ENCODE measurements at regions not wholly inside any gene's neighbourhood (a gene's known extent, or its start where the extent isn't known, plus 50 kb on each side); places are given as distances from the start of the nearest gene placed in this dataset.

DNA sequence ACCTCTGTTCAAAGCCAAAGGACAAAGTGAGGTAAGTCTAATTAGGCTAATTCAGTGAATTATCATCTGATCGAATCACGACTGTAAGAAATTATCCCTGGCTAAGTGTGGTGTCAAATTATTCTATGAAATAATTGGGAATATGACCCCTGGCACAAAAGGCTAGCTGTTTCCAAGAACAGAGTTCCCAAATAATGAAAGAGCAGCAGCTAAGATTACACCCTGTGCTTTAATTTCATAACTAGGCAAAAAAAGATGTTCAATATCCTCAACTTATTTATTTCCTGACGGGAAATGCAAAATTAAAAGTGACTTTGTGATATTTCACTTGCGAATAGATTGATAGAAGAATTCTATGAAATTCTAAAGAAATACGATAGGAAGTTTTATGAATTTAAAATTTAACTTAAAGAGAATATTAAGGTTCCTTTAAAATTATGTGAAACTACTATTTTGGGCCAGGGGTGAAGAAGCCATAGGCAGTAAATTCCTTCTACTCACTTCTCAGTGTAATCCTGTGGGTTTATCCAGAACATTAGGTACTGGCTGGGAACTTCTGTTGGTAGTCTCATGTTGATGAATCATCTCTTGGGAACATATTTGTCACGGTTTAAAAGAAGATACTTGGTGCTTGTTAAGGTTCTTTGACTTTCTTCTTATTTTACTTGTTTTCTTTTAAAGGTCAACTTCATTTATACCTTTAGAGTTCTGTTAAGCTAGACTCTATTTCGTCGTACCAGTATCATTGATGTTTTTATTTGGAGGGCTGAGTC, 148.5 kb downstream of the POLR1F start:
- no peak for TF ChIP-seq EZH2phosphoT487 (IDR thresholded peaks at IDR 0.05; ENCODE audit: borderline replicate concordance, low read depth)
- TF ChIP-seq NFIC (IDR thresholded peaks at IDR 0.05; ENCODE audit: borderline replicate concordance): no peak
- no peak for TF ChIP-seq FOSL2 (IDR thresholded peaks at IDR 0.05; ENCODE audit: borderline replicate concordance, low read depth)
- TF ChIP-seq, protein P1, sequence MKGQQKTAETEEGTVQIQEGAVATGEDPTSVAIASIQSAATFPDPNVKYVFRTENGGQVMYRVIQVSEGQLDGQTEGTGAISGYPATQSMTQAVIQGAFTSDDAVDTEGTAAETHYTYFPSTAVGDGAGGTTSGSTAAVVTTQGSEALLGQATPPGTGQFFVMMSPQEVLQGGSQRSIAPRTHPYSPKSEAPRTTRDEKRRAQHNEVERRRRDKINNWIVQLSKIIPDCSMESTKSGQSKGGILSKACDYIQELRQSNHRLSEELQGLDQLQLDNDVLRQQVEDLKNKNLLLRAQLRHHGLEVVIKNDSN (IDR thresholded peaks at IDR 0.05; ENCODE audit: borderline replicate concordance, low read depth): no peak
- no peak for TF ChIP-seq CHD2 (IDR thresholded peaks at IDR 0.05; ENCODE audit: low read length, partially characterized antibody)
- TF ChIP-seq NRF1 (IDR thresholded peaks at IDR 0.05; ENCODE audit: low read depth, low read length): no peak
- no peak for TF ChIP-seq MXI1 (IDR thresholded peaks at IDR 0.05; ENCODE audit: low read depth, low read length)
- TF ChIP-seq ELF1 (IDR thresholded peaks at IDR 0.05): no peak
- TF ChIP-seq MEF2A (IDR thresholded peaks at IDR 0.05; ENCODE audit: borderline replicate concordance, low read depth): no peak
- no peak for TF ChIP-seq FOXM1 (IDR thresholded peaks at IDR 0.05; ENCODE audit: low read depth)
- TF ChIP-seq POLR2AphosphoS5 (IDR thresholded peaks at IDR 0.05; ENCODE audit: low read depth, low read length): no peak
- H3K79me2 ChIP-seq (ENCODE audit: insufficient read depth): no peaks in the 10 kb centered on the region
- WGBS (ENCODE audit: low lambda C conversion rate): 1% methylated on average over 8 of the region's 8 CpGs

GRCh38 chr7:19558527-19558926, 150.3 kb downstream of the POLR1F start:
- 0% methylated on average over 1 of the region's 1 CpG for WGBS (ENCODE audit: low lambda C conversion rate)

More for the DNA sequence above, 148.5 kb downstream of the POLR1F start:
- Histone ChIP-seq H3K27ac (ENCODE audit: low read depth in 2 of 2, low read length in 1 of 2) (no peak overlapping the region), H3F3A (replicated peaks; ENCODE audit: insufficient read depth) (peaks cover 7% of the 10 kb centered on the region), H3K9me3 (no peaks in the 10 kb centered on the region), H3K4me2 (no peak overlapping the region), H3K4me1 (ENCODE audit: control insufficient read depth in 1 of 2, insufficient read depth in 2 of 2, low read depth in 1 of 2, low read length in 1 of 2) (no peaks in the 10 kb centered on the region), H2AFZ (ENCODE audit: low read depth) (no peak overlapping the region), H3K27me3 (ENCODE audit: insufficient read depth) (no peaks in the 10 kb centered on the region), H3K9ac (no peak overlapping the region), H3K36me3 (replicated peaks in 1 of 2; ENCODE audit: control insufficient read depth in 1 of 2, insufficient read depth in 2 of 2, low read length in 1 of 2) (no peaks in the 10 kb centered on the region), H3K9me2 (no peaks in the 10 kb centered on the region), H4K20me1 (ENCODE audit: insufficient read depth) (no peaks in the 10 kb centered on the region), H3K4me3 (ENCODE audit: low read depth in 2 of 2, low read length in 1 of 2) (no peak overlapping the region)
- ChIA-PET POLR2A (no interaction called here), CTCF (no interaction called here)
- no peak for DNase-seq

More at GRCh38 chr7:19558527-19558926, 150.3 kb downstream of the POLR1F start:
- H3K4me2 ChIP-seq: no peak overlapping the region
- peaks cover 7% of the 10 kb centered on the region for H3F3A ChIP-seq (replicated peaks; ENCODE audit: insufficient read depth)
- H2AFZ ChIP-seq (ENCODE audit: low read depth): no peak overlapping the region
- no peak for DNase-seq
- H3K36me3 ChIP-seq (replicated peaks in 1 of 2; ENCODE audit: control insufficient read depth in 1 of 2, insufficient read depth in 2 of 2, low read length in 1 of 2): no peaks in the 10 kb centered on the region
- H3K4me1 ChIP-seq (ENCODE audit: control insufficient read depth in 1 of 2, insufficient read depth in 2 of 2, low read depth in 1 of 2, low read length in 1 of 2): no peaks in the 10 kb centered on the region
- no peak overlapping the region for H3K9ac ChIP-seq
- no peaks in the 10 kb centered on the region for H3K9me2 ChIP-seq
- H3K4me3 ChIP-seq (ENCODE audit: low read depth in 2 of 2, low read length in 1 of 2): no peak overlapping the region
- POLR2A ChIA-PET: no interaction called here
- no peaks in the 10 kb centered on the region for H3K9me3 ChIP-seq
- H4K20me1 ChIP-seq (ENCODE audit: insufficient read depth): no peaks in the 10 kb centered on the region
- CTCF ChIA-PET: no interaction called here
- no peaks in the 10 kb centered on the region for H3K79me2 ChIP-seq (ENCODE audit: insufficient read depth)
- H3K27ac ChIP-seq (ENCODE audit: low read depth in 2 of 2, low read length in 1 of 2): no peak overlapping the region
- no peaks in the 10 kb centered on the region for H3K27me3 ChIP-seq (ENCODE audit: insufficient read depth)
- TF ChIP-seq PBX3 (IDR thresholded peaks at IDR 0.05) (peak; percentile 70), TCF12 (IDR thresholded peaks at IDR 0.05) (peak; percentile 59; the same call in 1 of the 2 replicates), FOSL2 (IDR thresholded peaks at IDR 0.05; ENCODE audit: borderline replicate concordance, low read depth) (peak; percentile 30; the same call in 1 of the 2 replicates), JUND (IDR thresholded peaks at IDR 0.05) (peak; percentile 72), EP300 (IDR thresholded peaks at IDR 0.05; ENCODE audit: borderline replicate concordance in 1 of 2, low read depth in 1 of 2, low read length in 1 of 2) (peak in 1 of 2 experiments; percentile 31; a peak in 1 of 4 replicates), REST (IDR thresholded peaks at IDR 0.05; ENCODE audit: low read depth, low read length) (no peak)
- TF ChIP-seq, protein P2, sequence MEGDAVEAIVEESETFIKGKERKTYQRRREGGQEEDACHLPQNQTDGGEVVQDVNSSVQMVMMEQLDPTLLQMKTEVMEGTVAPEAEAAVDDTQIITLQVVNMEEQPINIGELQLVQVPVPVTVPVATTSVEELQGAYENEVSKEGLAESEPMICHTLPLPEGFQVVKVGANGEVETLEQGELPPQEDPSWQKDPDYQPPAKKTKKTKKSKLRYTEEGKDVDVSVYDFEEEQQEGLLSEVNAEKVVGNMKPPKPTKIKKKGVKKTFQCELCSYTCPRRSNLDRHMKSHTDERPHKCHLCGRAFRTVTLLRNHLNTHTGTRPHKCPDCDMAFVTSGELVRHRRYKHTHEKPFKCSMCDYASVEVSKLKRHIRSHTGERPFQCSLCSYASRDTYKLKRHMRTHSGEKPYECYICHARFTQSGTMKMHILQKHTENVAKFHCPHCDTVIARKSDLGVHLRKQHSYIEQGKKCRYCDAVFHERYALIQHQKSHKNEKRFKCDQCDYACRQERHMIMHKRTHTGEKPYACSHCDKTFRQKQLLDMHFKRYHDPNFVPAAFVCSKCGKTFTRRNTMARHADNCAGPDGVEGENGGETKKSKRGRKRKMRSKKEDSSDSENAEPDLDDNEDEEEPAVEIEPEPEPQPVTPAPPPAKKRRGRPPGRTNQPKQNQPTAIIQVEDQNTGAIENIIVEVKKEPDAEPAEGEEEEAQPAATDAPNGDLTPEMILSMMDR (IDR thresholded peaks at IDR 0.05): no peak
